WTC11 (cell line): ENCODE measurements at regions not wholly inside any gene's neighbourhood (a gene's known extent, or its start where the extent isn't known, plus 50 kb on each side); places are given as distances from the start of the nearest gene placed in this dataset.

Experiments
- ATAC-seq: fragments of 200-7000 bp; cut with Tn5 transposase; 2 replicates; pipeline ENCODE4 v1.10.0; 2021; ENCODE audit warnings: mild to moderate bottlenecking, moderate library complexity
- CTCF ChIA-PET: fragments of 300-600 bp; sonication (Branson Sonifier 250); formaldehyde crosslinking; loops from one replicate; lab custom pipeline; 2021; ENCODE audit warnings: antibody characterized with exemption; lab: Charles Lee
- POLR2A ChIA-PET: fragments of 350-600 bp; sonication (Branson Sonifier 250); formaldehyde crosslinking; loops from one replicate; lab custom pipeline; 2021; ENCODE audit warnings: antibody characterized with exemption; lab: Charles Lee
- DNase-seq: peaks from one replicate; pipeline ENCODE4 v3.0.0; 2021; ENCODE audit warnings: low spot score
- H3K27ac Mint-ChIP-seq: 2 replicates; pipeline ENCODE4 v1.8.0; 2021; ENCODE audit warnings: mixed read lengths
- H3K27me3 Mint-ChIP-seq: 2 replicates; pipeline ENCODE4 v1.8.0; 2021; ENCODE audit warnings: low read depth, mild to moderate bottlenecking, moderate library complexity, mixed read lengths
- H3K36me3 Mint-ChIP-seq: 2 replicates; pipeline ENCODE4 v1.8.0; 2021; ENCODE audit warnings: mixed read lengths
- H3K4me1 Mint-ChIP-seq: 2 replicates; pipeline ENCODE4 v1.8.0; 2022; ENCODE audit warnings: mixed read lengths
- H3K4me3 Mint-ChIP-seq: 2 replicates; pipeline ENCODE4 v1.8.0; 2021; ENCODE audit warnings: mild to moderate bottlenecking, moderate library complexity, mixed read lengths
- H3K9me3 Mint-ChIP-seq: 2 replicates; pipeline ENCODE4 v1.8.0; 2021; ENCODE audit warnings: mixed read lengths
- ATF1 ChIP-seq: sonication (generic); formaldehyde crosslinking; IDR thresholded peaks from 2 replicates; pipeline ENCODE4 v1.8.1; 2023; ENCODE audit warnings: mild to moderate bottlenecking, moderate library complexity, missing genetic modification reagents
- FOXJ3 ChIP-seq: sonication (generic); formaldehyde crosslinking; IDR thresholded peaks from 2 replicates; pipeline ENCODE4 v1.9.0; 2021; ENCODE audit warnings: missing genetic modification reagents, mild to moderate bottlenecking, borderline replicate concordance
- FOXK1 ChIP-seq: sonication (generic); formaldehyde crosslinking; IDR thresholded peaks from 2 replicates; pipeline ENCODE4 v1.8.0; 2022; ENCODE audit warnings: mild to moderate bottlenecking, moderate library complexity, missing genetic modification reagents
- JAZF1 ChIP-seq: fragments of 250-450 bp; sonication (Bioruptor Pico); IDR thresholded peaks from 2 replicates; pipeline ENCODE4 v1.9.0; 2021; ENCODE audit warnings: moderate library complexity, mild to moderate bottlenecking, inconsistent platforms
- NFYB ChIP-seq: sonication (generic); formaldehyde crosslinking; conservative IDR thresholded peaks from 2 replicates; pipeline ENCODE4 v1.8.0; 2022; ENCODE audit warnings: low read depth, missing genetic modification reagents
- SMAD3 ChIP-seq: sonication (generic); formaldehyde crosslinking; IDR thresholded peaks from 2 replicates; pipeline ENCODE4 v1.8.0; 2022; ENCODE audit warnings: missing genetic modification reagents, mild to moderate bottlenecking, borderline replicate concordance
- TEAD4 ChIP-seq: sonication (generic); formaldehyde crosslinking; IDR thresholded peaks from 2 replicates; pipeline ENCODE4 v1.8.0; 2022; ENCODE audit warnings: mild to moderate bottlenecking, missing genetic modification reagents
- ZNF317 ChIP-seq: sonication (generic); formaldehyde crosslinking; IDR thresholded peaks from 2 replicates; pipeline ENCODE4 v1.8.1; 2023; ENCODE audit warnings: low read depth, mild to moderate bottlenecking, moderate library complexity, missing genetic modification reagents, borderline replicate concordance
- TF ChIP-seq, protein P1 (sequence below): sonication (generic); formaldehyde crosslinking; IDR thresholded peaks from 2 replicates; pipeline ENCODE4 v1.8.0; 2022; ENCODE audit warnings: mild to moderate bottlenecking, missing genetic modification reagents
- TF ChIP-seq, protein P2 (sequence below): sonication (generic); formaldehyde crosslinking; IDR thresholded peaks from 2 replicates; pipeline ENCODE4 v1.8.1; 2023; ENCODE audit warnings: mild to moderate bottlenecking, missing genetic modification reagents, moderate library complexity
- TF ChIP-seq, protein P3 (sequence below): sonication (generic); formaldehyde crosslinking; IDR thresholded peaks from 2 replicates; pipeline ENCODE4 v1.8.1; 2023; ENCODE audit warnings: mild to moderate bottlenecking, missing genetic modification reagents, borderline replicate concordance
- TF ChIP-seq, protein P4 (sequence below): sonication (generic); formaldehyde crosslinking; IDR thresholded peaks from 2 replicates; pipeline ENCODE4 v1.8.1; 2022; ENCODE audit warnings: low read depth, missing genetic modification reagents, borderline replicate concordance
- TF ChIP-seq, protein P5 (sequence below): sonication (generic); formaldehyde crosslinking; IDR thresholded peaks from 2 replicates; pipeline ENCODE4 v1.8.0; 2023; ENCODE audit warnings: missing genetic modification reagents, mild to moderate bottlenecking, borderline replicate concordance
- TF ChIP-seq, protein P6 (sequence below): sonication (generic); formaldehyde crosslinking; IDR thresholded peaks from 2 replicates; pipeline ENCODE4 v1.8.1; 2022; ENCODE audit warnings: missing genetic modification reagents, borderline replicate concordance

DNA sequence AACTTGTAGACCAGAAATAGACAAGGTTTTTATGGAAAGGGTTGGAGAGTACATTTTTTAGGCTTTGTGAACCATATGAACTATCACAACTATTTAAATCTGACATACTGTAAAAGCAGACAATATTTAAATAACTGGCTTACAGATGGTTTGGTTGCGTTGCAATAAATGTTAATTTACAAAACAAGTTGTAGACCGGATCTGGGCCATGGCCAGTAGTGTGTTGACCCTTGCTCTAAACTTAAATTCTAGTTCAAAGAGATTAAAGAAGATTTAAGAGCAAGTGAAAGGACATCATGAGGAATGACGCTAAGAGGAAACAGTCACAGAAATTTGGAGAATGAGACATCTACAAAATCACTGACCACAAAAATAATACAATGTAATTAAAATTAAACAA is 652.7 kb downstream of the DCDC2C start:
- ChIA-PET POLR2A (no interaction called here), CTCF (no interaction called here)
- peaks cover 4% of the 10 kb centered on the region for H3K27me3 Mint-ChIP-seq
- ATAC-seq (no peak), DNase-seq (no peak)
- H3K27ac Mint-ChIP-seq, result no peak overlapping the region
- peaks cover 86% of the 10 kb centered on the region for H3K9me3 Mint-ChIP-seq
- no peak overlapping the region for H3K4me3 Mint-ChIP-seq
- TF ChIP-seq FOXJ3 (CRISPR knock-in tag) (no peak), SMAD3 (no peak), NFYB (CRISPR knock-in tag) (no peak), TEAD4 (CRISPR knock-in tag) (no peak)
- TF ChIP-seq, protein P1, sequence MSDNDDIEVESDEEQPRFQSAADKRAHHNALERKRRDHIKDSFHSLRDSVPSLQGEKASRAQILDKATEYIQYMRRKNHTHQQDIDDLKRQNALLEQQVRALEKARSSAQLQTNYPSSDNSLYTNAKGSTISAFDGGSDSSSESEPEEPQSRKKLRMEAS (CRISPR knock-in tag), result no peak
- TF ChIP-seq, protein P2, sequence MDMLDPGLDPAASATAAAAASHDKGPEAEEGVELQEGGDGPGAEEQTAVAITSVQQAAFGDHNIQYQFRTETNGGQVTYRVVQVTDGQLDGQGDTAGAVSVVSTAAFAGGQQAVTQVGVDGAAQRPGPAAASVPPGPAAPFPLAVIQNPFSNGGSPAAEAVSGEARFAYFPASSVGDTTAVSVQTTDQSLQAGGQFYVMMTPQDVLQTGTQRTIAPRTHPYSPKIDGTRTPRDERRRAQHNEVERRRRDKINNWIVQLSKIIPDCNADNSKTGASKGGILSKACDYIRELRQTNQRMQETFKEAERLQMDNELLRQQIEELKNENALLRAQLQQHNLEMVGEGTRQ (CRISPR knock-in tag), result no peak
- TF ChIP-seq, protein P3, sequence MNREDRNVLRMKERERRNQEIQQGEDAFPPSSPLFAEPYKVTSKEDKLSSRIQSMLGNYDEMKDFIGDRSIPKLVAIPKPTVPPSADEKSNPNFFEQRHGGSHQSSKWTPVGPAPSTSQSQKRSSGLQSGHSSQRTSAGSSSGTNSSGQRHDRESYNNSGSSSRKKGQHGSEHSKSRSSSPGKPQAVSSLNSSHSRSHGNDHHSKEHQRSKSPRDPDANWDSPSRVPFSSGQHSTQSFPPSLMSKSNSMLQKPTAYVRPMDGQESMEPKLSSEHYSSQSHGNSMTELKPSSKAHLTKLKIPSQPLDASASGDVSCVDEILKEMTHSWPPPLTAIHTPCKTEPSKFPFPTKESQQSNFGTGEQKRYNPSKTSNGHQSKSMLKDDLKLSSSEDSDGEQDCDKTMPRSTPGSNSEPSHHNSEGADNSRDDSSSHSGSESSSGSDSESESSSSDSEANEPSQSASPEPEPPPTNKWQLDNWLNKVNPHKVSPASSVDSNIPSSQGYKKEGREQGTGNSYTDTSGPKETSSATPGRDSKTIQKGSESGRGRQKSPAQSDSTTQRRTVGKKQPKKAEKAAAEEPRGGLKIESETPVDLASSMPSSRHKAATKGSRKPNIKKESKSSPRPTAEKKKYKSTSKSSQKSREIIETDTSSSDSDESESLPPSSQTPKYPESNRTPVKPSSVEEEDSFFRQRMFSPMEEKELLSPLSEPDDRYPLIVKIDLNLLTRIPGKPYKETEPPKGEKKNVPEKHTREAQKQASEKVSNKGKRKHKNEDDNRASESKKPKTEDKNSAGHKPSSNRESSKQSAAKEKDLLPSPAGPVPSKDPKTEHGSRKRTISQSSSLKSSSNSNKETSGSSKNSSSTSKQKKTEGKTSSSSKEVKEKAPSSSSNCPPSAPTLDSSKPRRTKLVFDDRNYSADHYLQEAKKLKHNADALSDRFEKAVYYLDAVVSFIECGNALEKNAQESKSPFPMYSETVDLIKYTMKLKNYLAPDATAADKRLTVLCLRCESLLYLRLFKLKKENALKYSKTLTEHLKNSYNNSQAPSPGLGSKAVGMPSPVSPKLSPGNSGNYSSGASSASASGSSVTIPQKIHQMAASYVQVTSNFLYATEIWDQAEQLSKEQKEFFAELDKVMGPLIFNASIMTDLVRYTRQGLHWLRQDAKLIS (CRISPR knock-in tag), result no peak
- TF ChIP-seq, protein P4, sequence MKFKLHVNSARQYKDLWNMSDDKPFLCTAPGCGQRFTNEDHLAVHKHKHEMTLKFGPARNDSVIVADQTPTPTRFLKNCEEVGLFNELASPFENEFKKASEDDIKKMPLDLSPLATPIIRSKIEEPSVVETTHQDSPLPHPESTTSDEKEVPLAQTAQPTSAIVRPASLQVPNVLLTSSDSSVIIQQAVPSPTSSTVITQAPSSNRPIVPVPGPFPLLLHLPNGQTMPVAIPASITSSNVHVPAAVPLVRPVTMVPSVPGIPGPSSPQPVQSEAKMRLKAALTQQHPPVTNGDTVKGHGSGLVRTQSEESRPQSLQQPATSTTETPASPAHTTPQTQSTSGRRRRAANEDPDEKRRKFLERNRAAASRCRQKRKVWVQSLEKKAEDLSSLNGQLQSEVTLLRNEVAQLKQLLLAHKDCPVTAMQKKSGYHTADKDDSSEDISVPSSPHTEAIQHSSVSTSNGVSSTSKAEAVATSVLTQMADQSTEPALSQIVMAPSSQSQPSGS (CRISPR knock-in tag), result no peak
- TF ChIP-seq, protein P5, sequence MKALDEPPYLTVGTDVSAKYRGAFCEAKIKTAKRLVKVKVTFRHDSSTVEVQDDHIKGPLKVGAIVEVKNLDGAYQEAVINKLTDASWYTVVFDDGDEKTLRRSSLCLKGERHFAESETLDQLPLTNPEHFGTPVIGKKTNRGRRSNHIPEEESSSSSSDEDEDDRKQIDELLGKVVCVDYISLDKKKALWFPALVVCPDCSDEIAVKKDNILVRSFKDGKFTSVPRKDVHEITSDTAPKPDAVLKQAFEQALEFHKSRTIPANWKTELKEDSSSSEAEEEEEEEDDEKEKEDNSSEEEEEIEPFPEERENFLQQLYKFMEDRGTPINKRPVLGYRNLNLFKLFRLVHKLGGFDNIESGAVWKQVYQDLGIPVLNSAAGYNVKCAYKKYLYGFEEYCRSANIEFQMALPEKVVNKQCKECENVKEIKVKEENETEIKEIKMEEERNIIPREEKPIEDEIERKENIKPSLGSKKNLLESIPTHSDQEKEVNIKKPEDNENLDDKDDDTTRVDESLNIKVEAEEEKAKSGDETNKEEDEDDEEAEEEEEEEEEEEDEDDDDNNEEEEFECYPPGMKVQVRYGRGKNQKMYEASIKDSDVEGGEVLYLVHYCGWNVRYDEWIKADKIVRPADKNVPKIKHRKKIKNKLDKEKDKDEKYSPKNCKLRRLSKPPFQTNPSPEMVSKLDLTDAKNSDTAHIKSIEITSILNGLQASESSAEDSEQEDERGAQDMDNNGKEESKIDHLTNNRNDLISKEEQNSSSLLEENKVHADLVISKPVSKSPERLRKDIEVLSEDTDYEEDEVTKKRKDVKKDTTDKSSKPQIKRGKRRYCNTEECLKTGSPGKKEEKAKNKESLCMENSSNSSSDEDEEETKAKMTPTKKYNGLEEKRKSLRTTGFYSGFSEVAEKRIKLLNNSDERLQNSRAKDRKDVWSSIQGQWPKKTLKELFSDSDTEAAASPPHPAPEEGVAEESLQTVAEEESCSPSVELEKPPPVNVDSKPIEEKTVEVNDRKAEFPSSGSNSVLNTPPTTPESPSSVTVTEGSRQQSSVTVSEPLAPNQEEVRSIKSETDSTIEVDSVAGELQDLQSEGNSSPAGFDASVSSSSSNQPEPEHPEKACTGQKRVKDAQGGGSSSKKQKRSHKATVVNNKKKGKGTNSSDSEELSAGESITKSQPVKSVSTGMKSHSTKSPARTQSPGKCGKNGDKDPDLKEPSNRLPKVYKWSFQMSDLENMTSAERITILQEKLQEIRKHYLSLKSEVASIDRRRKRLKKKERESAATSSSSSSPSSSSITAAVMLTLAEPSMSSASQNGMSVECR (CRISPR knock-in tag), result no peak
- no peaks in the 10 kb centered on the region for H3K4me1 Mint-ChIP-seq
- peaks cover 76% of the 10 kb centered on the region for H3K36me3 Mint-ChIP-seq

DNA sequence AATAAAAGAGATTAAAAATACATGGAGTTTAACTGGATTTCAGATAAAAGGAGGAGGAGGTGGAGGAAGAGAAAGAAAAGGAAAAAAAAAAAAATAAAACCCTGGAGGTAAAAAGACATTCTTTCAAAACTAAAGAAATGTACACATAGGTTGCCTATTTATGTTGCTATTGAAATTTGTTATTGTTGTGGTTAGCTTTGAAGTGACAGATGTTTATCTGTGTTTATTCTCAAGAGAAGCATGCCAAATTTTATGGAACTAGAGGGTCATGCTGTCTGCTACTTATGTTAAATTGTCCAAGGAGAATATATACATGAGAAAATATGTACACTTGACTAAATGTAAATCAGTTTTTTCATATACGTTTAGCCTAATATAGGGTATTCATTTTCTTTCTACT is 653.2 kb downstream of the DCDC2C start:
- POLR2A ChIA-PET, result no interaction called here
- DNase-seq (no peak), ATAC-seq (no peak)
- Mint-ChIP-seq H3K36me3 (peaks cover 76% of the 10 kb centered on the region), H3K9me3 (peaks cover 86% of the 10 kb centered on the region), H3K4me3 (no peak overlapping the region), H3K4me1 (no peaks in the 10 kb centered on the region), H3K27me3 (peaks cover 4% of the 10 kb centered on the region), H3K27ac (no peak overlapping the region)
- TF ChIP-seq, protein P6, sequence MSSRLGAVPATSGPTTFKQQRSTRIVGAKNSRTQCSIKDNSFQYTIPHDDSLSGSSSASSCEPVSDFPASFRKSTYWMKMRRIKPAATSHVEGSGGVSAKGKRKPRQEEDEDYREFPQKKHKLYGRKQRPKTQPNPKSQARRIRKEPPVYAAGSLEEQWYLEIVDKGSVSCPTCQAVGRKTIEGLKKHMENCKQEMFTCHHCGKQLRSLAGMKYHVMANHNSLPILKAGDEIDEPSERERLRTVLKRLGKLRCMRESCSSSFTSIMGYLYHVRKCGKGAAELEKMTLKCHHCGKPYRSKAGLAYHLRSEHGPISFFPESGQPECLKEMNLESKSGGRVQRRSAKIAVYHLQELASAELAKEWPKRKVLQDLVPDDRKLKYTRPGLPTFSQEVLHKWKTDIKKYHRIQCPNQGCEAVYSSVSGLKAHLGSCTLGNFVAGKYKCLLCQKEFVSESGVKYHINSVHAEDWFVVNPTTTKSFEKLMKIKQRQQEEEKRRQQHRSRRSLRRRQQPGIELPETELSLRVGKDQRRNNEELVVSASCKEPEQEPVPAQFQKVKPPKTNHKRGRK (CRISPR knock-in tag), result no peak
- no peak for TF ChIP-seq JAZF1 (CRISPR knock-in tag)
- no peak for TF ChIP-seq ZNF317 (CRISPR knock-in tag)
- no peak for TF ChIP-seq FOXK1 (CRISPR knock-in tag)
- TF ChIP-seq ATF1 (CRISPR knock-in tag), result no peak
- CTCF ChIA-PET, result no interaction called here
